ENCODE measurements at regions not wholly inside any gene's neighbourhood (a gene's known extent, or its start where the extent isn't known, plus 50 kb on each side); places are given as distances from the start of the nearest gene placed in this dataset.

DNA sequence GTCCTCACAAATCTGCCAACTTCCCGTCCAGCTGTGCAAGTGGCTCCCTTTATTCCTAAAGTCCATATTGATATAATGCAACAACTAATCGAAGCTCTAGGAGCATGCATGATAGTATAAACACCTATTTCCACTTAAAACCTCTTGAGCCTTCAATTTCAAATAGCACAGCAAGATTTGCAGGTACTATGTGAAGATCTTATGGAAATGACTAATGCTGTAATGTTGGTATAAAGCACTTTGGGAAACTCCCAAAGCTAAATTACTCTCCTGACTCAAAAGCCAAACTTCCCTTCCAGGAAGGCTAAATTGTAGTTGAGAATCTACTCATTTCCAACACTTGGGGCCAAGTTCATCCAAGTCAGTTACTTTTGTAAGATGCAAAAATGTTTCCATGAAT, 287.6 kb upstream of the CDH11 start:
- no peak overlapping the region for H3K4me2 ChIP-seq (ENCODE audit: low read depth, low read length)

More for the DNA sequence above, 287.6 kb upstream of the CDH11 start:
- no peak overlapping the region for H3K4me3 ChIP-seq (ENCODE audit: insufficient read depth, low read depth, low read length)
- no peak overlapping the region for H4K8ac ChIP-seq (ENCODE audit: low read depth in 2 of 2, low read length in 2 of 2)
- H2BK120ac ChIP-seq (ENCODE audit: low read depth, low read length): no peak overlapping the region
- H3K9me3 ChIP-seq (ENCODE audit: control insufficient read depth, insufficient read depth, low read length): no peaks in the 10 kb centered on the region
- BruUV-seq (replicated peaks): no TSS peak
- no peak overlapping the region for H3K18ac ChIP-seq (ENCODE audit: low read depth, low read length)
- H3K27ac ChIP-seq (ENCODE audit: insufficient read depth, low read length): no peak overlapping the region
- no CpG with 5 or more reads among the region's 2 CpGs for WGBS, 2 experiments (ENCODE audit: extremely low coverage in 2 of 2, insufficient read length in 1 of 2)
- no peak overlapping the region for H3K23ac ChIP-seq (ENCODE audit: low read depth, low read length)
- no peaks in the 10 kb centered on the region for H4K20me1 ChIP-seq (ENCODE audit: insufficient read depth, low read length)
- H2BK15ac ChIP-seq (ENCODE audit: low read depth, low read length): no peak overlapping the region
- POLR2A ChIA-PET (ENCODE audit: unreplicated experiment): no interaction called here
- H3K9me1 ChIP-seq (ENCODE audit: insufficient read depth, low read length): no peaks in the 10 kb centered on the region
- H3K36me3 ChIP-seq (ENCODE audit: control insufficient read depth, insufficient read depth, low read length): no peaks in the 10 kb centered on the region
- CTCF ChIA-PET: no interaction called here
- in situ Hi-C loops (cut with MboI; ENCODE audit: low sequenced_read_pairs): no loop called here
- H2BK5ac ChIP-seq (ENCODE audit: low read depth, low read length, poor library complexity, severe bottlenecking): no peak overlapping the region
- H4K5ac ChIP-seq (ENCODE audit: low read depth, low read length): no peak overlapping the region
- H3K27me3 ChIP-seq (ENCODE audit: control insufficient read depth, insufficient read depth, low read length): no peaks in the 10 kb centered on the region
- no peaks in the 10 kb centered on the region for H3K4me1 ChIP-seq (ENCODE audit: control insufficient read depth, insufficient read depth, low read length)
- H4K91ac ChIP-seq (ENCODE audit: insufficient read depth, low read depth, low read length): no peak overlapping the region
- TF ChIP-seq, protein P1, sequence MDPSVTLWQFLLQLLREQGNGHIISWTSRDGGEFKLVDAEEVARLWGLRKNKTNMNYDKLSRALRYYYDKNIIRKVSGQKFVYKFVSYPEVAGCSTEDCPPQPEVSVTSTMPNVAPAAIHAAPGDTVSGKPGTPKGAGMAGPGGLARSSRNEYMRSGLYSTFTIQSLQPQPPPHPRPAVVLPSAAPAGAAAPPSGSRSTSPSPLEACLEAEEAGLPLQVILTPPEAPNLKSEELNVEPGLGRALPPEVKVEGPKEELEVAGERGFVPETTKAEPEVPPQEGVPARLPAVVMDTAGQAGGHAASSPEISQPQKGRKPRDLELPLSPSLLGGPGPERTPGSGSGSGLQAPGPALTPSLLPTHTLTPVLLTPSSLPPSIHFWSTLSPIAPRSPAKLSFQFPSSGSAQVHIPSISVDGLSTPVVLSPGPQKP (IDR thresholded peaks at IDR 0.05; ENCODE audit: borderline replicate concordance, low read depth, low read length): no peak
- no peak for TF ChIP-seq MAZ (IDR thresholded peaks at IDR 0.05; ENCODE audit: borderline replicate concordance, low read depth, low read length)
- TF ChIP-seq POLR2A (IDR thresholded peaks at IDR 0.05; ENCODE audit: low read depth, low read length): no peak
- TF ChIP-seq SMC3 (IDR thresholded peaks at IDR 0.05; ENCODE audit: low read depth, low read length): no peak
- TF ChIP-seq, protein P2, sequence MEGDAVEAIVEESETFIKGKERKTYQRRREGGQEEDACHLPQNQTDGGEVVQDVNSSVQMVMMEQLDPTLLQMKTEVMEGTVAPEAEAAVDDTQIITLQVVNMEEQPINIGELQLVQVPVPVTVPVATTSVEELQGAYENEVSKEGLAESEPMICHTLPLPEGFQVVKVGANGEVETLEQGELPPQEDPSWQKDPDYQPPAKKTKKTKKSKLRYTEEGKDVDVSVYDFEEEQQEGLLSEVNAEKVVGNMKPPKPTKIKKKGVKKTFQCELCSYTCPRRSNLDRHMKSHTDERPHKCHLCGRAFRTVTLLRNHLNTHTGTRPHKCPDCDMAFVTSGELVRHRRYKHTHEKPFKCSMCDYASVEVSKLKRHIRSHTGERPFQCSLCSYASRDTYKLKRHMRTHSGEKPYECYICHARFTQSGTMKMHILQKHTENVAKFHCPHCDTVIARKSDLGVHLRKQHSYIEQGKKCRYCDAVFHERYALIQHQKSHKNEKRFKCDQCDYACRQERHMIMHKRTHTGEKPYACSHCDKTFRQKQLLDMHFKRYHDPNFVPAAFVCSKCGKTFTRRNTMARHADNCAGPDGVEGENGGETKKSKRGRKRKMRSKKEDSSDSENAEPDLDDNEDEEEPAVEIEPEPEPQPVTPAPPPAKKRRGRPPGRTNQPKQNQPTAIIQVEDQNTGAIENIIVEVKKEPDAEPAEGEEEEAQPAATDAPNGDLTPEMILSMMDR (conservative IDR thresholded peaks at IDR 0.05; ENCODE audit: low read depth, low read length): no peak
- no peak for TF ChIP-seq RAD21 (IDR thresholded peaks at IDR 0.05; ENCODE audit: low read length)
- TF ChIP-seq BHLHE40 (IDR thresholded peaks at IDR 0.05; ENCODE audit: low read depth, low read length): no peak
- no peak for TF ChIP-seq MAFK (IDR thresholded peaks at IDR 0.05; ENCODE audit: low read depth, low read length)
- TF ChIP-seq CEBPB (IDR thresholded peaks at IDR 0.05; ENCODE audit: low read depth, low read length): no peak
- no peak for TF ChIP-seq MXI1 (IDR thresholded peaks at IDR 0.05; ENCODE audit: borderline replicate concordance, low read depth, low read length)
- TF ChIP-seq, protein P3, sequence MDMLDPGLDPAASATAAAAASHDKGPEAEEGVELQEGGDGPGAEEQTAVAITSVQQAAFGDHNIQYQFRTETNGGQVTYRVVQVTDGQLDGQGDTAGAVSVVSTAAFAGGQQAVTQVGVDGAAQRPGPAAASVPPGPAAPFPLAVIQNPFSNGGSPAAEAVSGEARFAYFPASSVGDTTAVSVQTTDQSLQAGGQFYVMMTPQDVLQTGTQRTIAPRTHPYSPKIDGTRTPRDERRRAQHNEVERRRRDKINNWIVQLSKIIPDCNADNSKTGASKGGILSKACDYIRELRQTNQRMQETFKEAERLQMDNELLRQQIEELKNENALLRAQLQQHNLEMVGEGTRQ (IDR thresholded peaks at IDR 0.05; ENCODE audit: low read depth, low read length): no peak
- no peak for TF ChIP-seq FOS (IDR thresholded peaks at IDR 0.05; ENCODE audit: low read depth, low read length)
- no peak for TF ChIP-seq RCOR1 (IDR thresholded peaks at IDR 0.05; ENCODE audit: insufficient replicate concordance, low read length)
- no peak for TF ChIP-seq RFX5 (IDR thresholded peaks at IDR 0.05; ENCODE audit: low read depth, low read length)
- no peak overlapping the region for H3K56ac ChIP-seq (ENCODE audit: extremely low read depth, insufficient read depth, low read length)
- DNase-seq: peak; percentile 59
- H3K4ac ChIP-seq (ENCODE audit: low read depth, low read length): no peak overlapping the region
- ATAC-seq (ENCODE audit: low read depth): no peak
- H2AK9ac ChIP-seq (replicated peaks; ENCODE audit: low read depth, low read length, poor library complexity): no peak overlapping the region
- H2AFZ ChIP-seq (replicated peaks; ENCODE audit: low read length, poor library complexity): no peak overlapping the region
- intact Hi-C loops (cut with micrococcal nuclease): no loop called here
- dilution Hi-C loops (cut with HindIII; ENCODE audit: low sequenced_read_pairs, unreplicated experiment): no loop called here
- H3K79me1 ChIP-seq (ENCODE audit: low read depth in 1 of 2, low read length in 2 of 2): no peaks in the 10 kb centered on the region
- H3K9ac ChIP-seq (ENCODE audit: low read depth, low read length): no peak overlapping the region
- no peak overlapping the region for H3K14ac ChIP-seq (replicated peaks; ENCODE audit: low read depth, low read length)
- no peak overlapping the region for H2AK5ac ChIP-seq (ENCODE audit: low read depth, low read length)
- H2BK20ac ChIP-seq (ENCODE audit: low read depth, low read length): no peak overlapping the region
